ENCODE measurements at regions not wholly inside any gene's neighbourhood (a gene's known extent, or its start where the extent isn't known, plus 50 kb on each side); places are given as distances from the start of the nearest gene placed in this dataset.

GRCh38 chr10:130491693-130492050 lies 355.5 kb downstream of the GLRX3 start:
- no peak overlapping the region for H2BK120ac ChIP-seq (ENCODE audit: low read depth, low read length)

GRCh38 chr10:130492266-130492934 lies 356.2 kb downstream of the GLRX3 start:
- no peak overlapping the region for H3K9ac ChIP-seq (ENCODE audit: low read length)
- H3K4me1 ChIP-seq (ENCODE audit: control insufficient read depth, low read depth, low read length) = peaks cover 5% of the 10 kb centered on the region
- H3K23ac ChIP-seq (ENCODE audit: low read length) = no peak overlapping the region
- H4K8ac ChIP-seq (ENCODE audit: low read depth, low read length) = no peak overlapping the region
- H3K4me2 ChIP-seq (ENCODE audit: low read length) = no peak overlapping the region
- H2BK15ac ChIP-seq (replicated peaks; ENCODE audit: low read depth) = no peak overlapping the region
- H3K79me1 ChIP-seq (ENCODE audit: low read length) = no peaks in the 10 kb centered on the region
- H3K36me3 ChIP-seq (ENCODE audit: control insufficient read depth, insufficient read depth, low read length) = no peaks in the 10 kb centered on the region
- no peak overlapping the region for H3K27ac ChIP-seq (ENCODE audit: low read depth, low read length)
- no peak for DNase-seq
- H3K4me3 ChIP-seq (ENCODE audit: low read length) = no peak overlapping the region
- no peak overlapping the region for H2AK5ac ChIP-seq (ENCODE audit: low read length)
- peak overlapping the region; percentile 8 for H3K4ac ChIP-seq (ENCODE audit: low read depth, low read length)
- H2BK5ac ChIP-seq (ENCODE audit: low read length) = no peak overlapping the region
- H3K27me3 ChIP-seq (ENCODE audit: insufficient read depth, low read length, poor library complexity) = no peaks in the 10 kb centered on the region
- H4K5ac ChIP-seq (ENCODE audit: low read length) = no peak overlapping the region
- H3K18ac ChIP-seq (ENCODE audit: low read length) = no peak overlapping the region
- H3K79me2 ChIP-seq (ENCODE audit: control insufficient read depth, insufficient read depth, low read length) = no peaks in the 10 kb centered on the region
- H3K56ac ChIP-seq (ENCODE audit: low read length) = no peak overlapping the region
- no peak overlapping the region for H2BK120ac ChIP-seq (ENCODE audit: low read depth, low read length)
- WGBS (ENCODE audit: extremely low coverage, insufficient coverage, low lambda C conversion rate) = no CpG with 5 or more reads among the region's 3 CpGs

More at GRCh38 chr10:130491693-130492050, 355.5 kb downstream of the GLRX3 start:
- DNase-seq = no peak
- no peak overlapping the region for H3K4me2 ChIP-seq (ENCODE audit: low read length)
- peak overlapping the region; percentile 21 for H3K18ac ChIP-seq (ENCODE audit: low read length)
- H3K9ac ChIP-seq (ENCODE audit: low read length) = no peak overlapping the region
- H4K8ac ChIP-seq (ENCODE audit: low read depth, low read length) = no peak overlapping the region
- no peaks in the 10 kb centered on the region for H3K79me2 ChIP-seq (ENCODE audit: control insufficient read depth, insufficient read depth, low read length)
- no peak overlapping the region for H3K56ac ChIP-seq (ENCODE audit: low read length)
- H3K36me3 ChIP-seq (ENCODE audit: control insufficient read depth, insufficient read depth, low read length) = no peaks in the 10 kb centered on the region
- no peak overlapping the region for H2BK15ac ChIP-seq (replicated peaks; ENCODE audit: low read depth)
- H3K23ac ChIP-seq (ENCODE audit: low read length) = no peak overlapping the region
- no peak overlapping the region for H4K5ac ChIP-seq (ENCODE audit: low read length)
- peaks cover 5% of the 10 kb centered on the region for H3K4me1 ChIP-seq (ENCODE audit: control insufficient read depth, low read depth, low read length)
- H3K4me3 ChIP-seq (ENCODE audit: low read length) = no peak overlapping the region
- no peaks in the 10 kb centered on the region for H3K79me1 ChIP-seq (ENCODE audit: low read length)
- H3K27ac ChIP-seq (ENCODE audit: low read depth, low read length) = peak overlapping the region; percentile 6
- H3K27me3 ChIP-seq (ENCODE audit: insufficient read depth, low read length, poor library complexity) = no peaks in the 10 kb centered on the region
- H2BK5ac ChIP-seq (ENCODE audit: low read length) = no peak overlapping the region
- H2AK5ac ChIP-seq (ENCODE audit: low read length) = no peak overlapping the region
- WGBS (ENCODE audit: extremely low coverage, insufficient coverage, low lambda C conversion rate) = no CpG with 5 or more reads among the region's 7 CpGs
- no peak overlapping the region for H3K4ac ChIP-seq (ENCODE audit: low read depth, low read length)

- Histone ChIP-seq H3K9ac (ENCODE audit: low read length) (no peak overlapping the region), H3K23ac (ENCODE audit: low read length) (no peak overlapping the region), H3K4me3 (ENCODE audit: low read length) (no peak overlapping the region), H3K27me3 (ENCODE audit: insufficient read depth, low read length, poor library complexity) (no peaks in the 10 kb centered on the region), H2BK120ac (ENCODE audit: low read depth, low read length) (no peak overlapping the region), H2AK5ac (ENCODE audit: low read length) (no peak overlapping the region), H3K56ac (ENCODE audit: low read length) (no peak overlapping the region), H3K79me2 (ENCODE audit: control insufficient read depth, insufficient read depth, low read length) (no peaks in the 10 kb centered on the region), H3K36me3 (ENCODE audit: control insufficient read depth, insufficient read depth, low read length) (no peaks in the 10 kb centered on the region), H3K27ac (ENCODE audit: low read depth, low read length) (no peak overlapping the region), H3K4ac (ENCODE audit: low read depth, low read length) (no peak overlapping the region), H2BK15ac (replicated peaks; ENCODE audit: low read depth) (no peak overlapping the region), H4K8ac (ENCODE audit: low read depth, low read length) (no peak overlapping the region), H3K4me1 (ENCODE audit: control insufficient read depth, low read depth, low read length) (peaks cover 5% of the 10 kb centered on the region), H3K4me2 (ENCODE audit: low read length) (no peak overlapping the region), H3K79me1 (ENCODE audit: low read length) (no peaks in the 10 kb centered on the region), H3K18ac (ENCODE audit: low read length) (no peak overlapping the region), H4K5ac (ENCODE audit: low read length) (no peak overlapping the region), H2BK5ac (ENCODE audit: low read length) (no peak overlapping the region)
- DNase-seq = no peak
- no CpG with 5 or more reads among the region's 13 CpGs for WGBS (ENCODE audit: extremely low coverage, insufficient coverage, low lambda C conversion rate)
These were observed 356.8 kb downstream of the GLRX3 start for GRCh38 chr10:130493021-130493420.

- no peak overlapping the region for H3K27ac ChIP-seq (ENCODE audit: low read depth, low read length)
- H2AK5ac ChIP-seq (ENCODE audit: low read length) = no peak overlapping the region
- H3K36me3 ChIP-seq (ENCODE audit: control insufficient read depth, insufficient read depth, low read length) = no peaks in the 10 kb centered on the region
- H3K4me2 ChIP-seq (ENCODE audit: low read length) = no peak overlapping the region
- no peak overlapping the region for H3K23ac ChIP-seq (ENCODE audit: low read length)
- no peak overlapping the region for H4K8ac ChIP-seq (ENCODE audit: low read depth, low read length)
- no peak overlapping the region for H3K4me3 ChIP-seq (ENCODE audit: low read length)
- no peak overlapping the region for H2BK120ac ChIP-seq (ENCODE audit: low read depth, low read length)
- H3K27me3 ChIP-seq (ENCODE audit: insufficient read depth, low read length, poor library complexity) = no peaks in the 10 kb centered on the region
- no peak overlapping the region for H3K4ac ChIP-seq (ENCODE audit: low read depth, low read length)
- no CpG with 5 or more reads among the region's 25 CpGs for WGBS (ENCODE audit: extremely low coverage, insufficient coverage, low lambda C conversion rate)
- H3K79me2 ChIP-seq (ENCODE audit: control insufficient read depth, insufficient read depth, low read length) = no peaks in the 10 kb centered on the region
- no peak for DNase-seq
- H4K5ac ChIP-seq (ENCODE audit: low read length) = no peak overlapping the region
- H3K56ac ChIP-seq (ENCODE audit: low read length) = no peak overlapping the region
- no peaks in the 10 kb centered on the region for H3K79me1 ChIP-seq (ENCODE audit: low read length)
- no peak overlapping the region for H3K18ac ChIP-seq (ENCODE audit: low read length)
- no peak overlapping the region for H2BK15ac ChIP-seq (replicated peaks; ENCODE audit: low read depth)
- no peak overlapping the region for H3K9ac ChIP-seq (ENCODE audit: low read length)
- no peak overlapping the region for H2BK5ac ChIP-seq (ENCODE audit: low read length)
- peaks cover 5% of the 10 kb centered on the region for H3K4me1 ChIP-seq (ENCODE audit: control insufficient read depth, low read depth, low read length)
These were observed 357.4 kb downstream of the GLRX3 start for GRCh38 chr10:130493446-130494145.

GRCh38 chr10:130495116-130495862 lies 359.1 kb downstream of the GLRX3 start:
- Histone ChIP-seq H4K8ac (ENCODE audit: low read depth, low read length) (no peak overlapping the region), H4K5ac (ENCODE audit: low read length) (no peak overlapping the region), H3K4me1 (ENCODE audit: control insufficient read depth, low read depth, low read length) (peaks cover 3% of the 10 kb centered on the region), H3K79me1 (ENCODE audit: low read length) (no peaks in the 10 kb centered on the region), H2BK15ac (replicated peaks; ENCODE audit: low read depth) (no peak overlapping the region), H3K27me3 (ENCODE audit: insufficient read depth, low read length, poor library complexity) (no peaks in the 10 kb centered on the region), H2BK5ac (ENCODE audit: low read length) (no peak overlapping the region), H3K27ac (ENCODE audit: low read depth, low read length) (no peak overlapping the region), H3K36me3 (ENCODE audit: control insufficient read depth, insufficient read depth, low read length) (no peaks in the 10 kb centered on the region), H3K4me2 (ENCODE audit: low read length) (no peak overlapping the region), H3K79me2 (ENCODE audit: control insufficient read depth, insufficient read depth, low read length) (no peaks in the 10 kb centered on the region), H3K4ac (ENCODE audit: low read depth, low read length) (no peak overlapping the region), H3K23ac (ENCODE audit: low read length) (no peak overlapping the region), H2BK120ac (ENCODE audit: low read depth, low read length) (no peak overlapping the region), H3K4me3 (ENCODE audit: low read length) (no peak overlapping the region), H3K18ac (ENCODE audit: low read length) (no peak overlapping the region), H2AK5ac (ENCODE audit: low read length) (no peak overlapping the region), H3K9ac (ENCODE audit: low read length) (no peak overlapping the region), H3K56ac (ENCODE audit: low read length) (no peak overlapping the region)
- no peak for DNase-seq
- WGBS (ENCODE audit: extremely low coverage, insufficient coverage, low lambda C conversion rate) = no CpG with 5 or more reads among the region's 10 CpGs

All from mesendoderm (in vitro differentiated cells).